ACC112 (cell line): ENCODE measurements at regions not wholly inside any gene's neighbourhood (a gene's known extent, or its start where the extent isn't known, plus 50 kb on each side); places are given as distances from the start of the nearest gene placed in this dataset.

Source experiments
- H2AFZ ChIP-seq: fragments of 200-600 bp; sonication (generic); one replicate; pipeline ENCODE4 v1.6.0; 2017; ENCODE audit warnings: antibody characterized with exemption, low read length; ENCODE audit not compliant: unreplicated experiment
- H3K27ac ChIP-seq: fragments of 200-600 bp; sonication (generic); 2 replicates; pipeline ENCODE4 v1.5.1; 2014; ENCODE audit warnings: low read depth, mild to moderate bottlenecking, antibody characterized with exemption, low read length, moderate library complexity
- H3K27me3 ChIP-seq: fragments of 200-600 bp; sonication (generic); 2 replicates; pipeline ENCODE4 v1.6.1; 2014; ENCODE audit warnings: mild to moderate bottlenecking, antibody characterized with exemption, low read length, moderate library complexity, mixed read lengths; ENCODE audit not compliant: insufficient read depth
- H3K36me3 ChIP-seq: fragments of 200-600 bp; sonication (generic); 2 replicates; pipeline ENCODE4 v1.6.1; 2016; ENCODE audit warnings: mild to moderate bottlenecking, antibody characterized with exemption, low read length, moderate library complexity, mixed read lengths; ENCODE audit not compliant: insufficient read depth
- H3K4me1 ChIP-seq: fragments of 200-600 bp; sonication (generic); one replicate; pipeline ENCODE4 v1.6.1; 2016; ENCODE audit warnings: low read length, mixed read lengths; ENCODE audit not compliant: insufficient read depth, unreplicated experiment, control insufficient read depth
- H3K4me3 ChIP-seq: fragments of 200-600 bp; sonication (generic); 2 replicates; pipeline ENCODE4 v1.5.1; 2014; ENCODE audit warnings: mild to moderate bottlenecking, low read depth, low read length
- H3K79me2 ChIP-seq: fragments of 200-600 bp; sonication (generic); one replicate; pipeline ENCODE4 v1.6.0; 2016; ENCODE audit warnings: low read length; ENCODE audit not compliant: control insufficient read depth, unreplicated experiment, insufficient read depth

DNA sequence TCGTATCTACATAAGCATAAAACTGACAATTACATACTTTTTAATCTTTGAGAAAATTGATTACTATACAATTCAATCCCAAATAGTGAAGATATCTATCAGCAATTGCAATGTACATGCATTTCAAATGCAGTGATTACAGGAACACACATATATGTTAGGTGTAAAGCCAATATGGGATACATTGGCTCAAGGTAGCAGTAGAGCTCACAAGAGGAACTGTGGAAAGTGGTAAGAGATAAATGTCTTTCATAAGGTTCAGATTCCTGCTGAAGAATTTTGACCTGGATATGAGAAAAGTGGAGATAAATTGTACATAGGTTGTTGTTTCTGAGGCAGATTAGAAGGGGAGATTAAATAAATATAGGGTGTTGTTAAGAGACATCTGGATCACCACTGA, 1280.5 kb downstream of the OTOL1 start:
- Histone ChIP-seq H3K27me3 (no peaks in the 10 kb centered on the region), H3K36me3 (no peaks in the 10 kb centered on the region), H3K79me2 (no peaks in the 10 kb centered on the region), H2AFZ (no peak overlapping the region), H3K4me1 (no peaks in the 10 kb centered on the region), H3K27ac (no peak overlapping the region), H3K4me3 (no peak overlapping the region)

DNA sequence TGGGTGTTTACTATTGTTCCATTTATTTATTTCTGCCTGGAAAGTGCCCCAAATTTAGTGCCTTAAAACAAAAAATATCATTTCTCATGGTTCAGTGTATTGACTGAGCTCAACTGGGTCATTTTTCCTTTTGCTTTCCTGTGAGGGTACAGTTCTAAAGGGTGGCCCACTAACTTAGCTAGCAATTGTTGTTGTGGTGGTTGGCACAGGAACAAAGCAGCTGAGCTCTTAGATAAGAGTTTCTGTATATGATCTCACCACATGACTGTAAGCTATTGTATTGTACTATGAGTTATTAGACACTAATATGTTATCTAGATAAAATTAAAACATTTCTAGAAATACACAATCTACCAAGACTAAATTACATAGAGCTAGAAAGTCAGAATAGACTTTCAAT, 1283.7 kb downstream of the OTOL1 start:
- Histone ChIP-seq H2AFZ (peak overlapping the region; percentile 12), H3K27me3 (no peaks in the 10 kb centered on the region), H3K4me3 (no peak overlapping the region), H3K79me2 (no peaks in the 10 kb centered on the region), H3K4me1 (no peaks in the 10 kb centered on the region), H3K27ac (no peak overlapping the region), H3K36me3 (no peaks in the 10 kb centered on the region)

DNA sequence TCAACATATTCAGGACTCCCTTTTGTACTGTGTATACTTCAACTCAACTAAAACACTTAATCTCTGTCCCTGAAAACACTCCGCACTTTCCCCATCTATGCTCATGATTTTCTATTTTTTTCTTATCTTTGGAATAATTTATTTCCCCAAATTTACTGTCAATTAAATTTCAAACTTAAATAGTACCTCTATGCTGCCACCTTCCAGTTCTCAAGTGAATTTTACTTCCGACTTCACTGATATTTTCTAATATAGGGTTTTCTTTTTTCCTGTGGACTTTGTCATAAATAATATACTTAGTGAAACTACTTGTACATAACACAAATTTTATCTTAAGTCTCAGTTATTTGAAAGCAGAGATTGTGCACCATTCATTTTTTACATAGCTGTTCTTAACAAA, 1303.3 kb downstream of the OTOL1 start:
- Histone ChIP-seq H3K36me3 (no peaks in the 10 kb centered on the region), H3K27ac (no peak overlapping the region), H2AFZ (no peak overlapping the region)

DNA sequence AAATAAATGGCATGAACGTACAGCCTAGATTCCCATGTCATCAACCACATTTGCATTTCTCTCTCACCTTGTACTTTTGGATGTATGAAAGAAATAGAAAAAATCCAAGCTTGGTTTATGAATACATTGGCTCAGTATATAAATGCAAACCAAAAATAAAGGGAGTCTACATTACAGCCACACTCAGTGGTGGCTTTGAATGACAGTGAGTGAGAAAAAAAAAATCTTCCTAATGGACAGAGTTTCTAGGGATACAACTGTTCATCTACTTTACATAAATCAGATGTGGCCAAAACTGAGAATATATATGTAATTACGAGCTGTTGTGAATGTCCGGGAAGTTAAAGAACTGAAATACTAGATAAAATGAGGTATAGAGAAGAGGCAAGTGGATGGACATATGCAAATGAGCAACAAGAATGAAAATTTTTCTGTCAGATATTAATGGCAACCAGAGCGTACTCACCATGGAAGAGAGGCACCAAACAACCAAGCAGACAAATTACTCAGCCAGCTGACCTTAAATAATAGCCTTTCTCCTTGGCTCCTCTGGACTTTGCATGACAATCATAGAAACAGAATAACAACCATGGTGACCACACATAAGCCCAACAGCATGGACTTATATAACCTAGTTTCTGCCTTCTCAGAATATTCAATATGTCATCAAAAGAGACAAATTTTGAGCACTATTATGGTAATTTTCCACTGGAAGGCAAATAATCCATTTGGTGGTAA, 1305.8 kb downstream of the OTOL1 start:
- Histone ChIP-seq H3K4me1 (no peaks in the 10 kb centered on the region), H3K27me3 (no peaks in the 10 kb centered on the region), H3K36me3 (no peaks in the 10 kb centered on the region), H3K4me3 (no peak overlapping the region), H3K79me2 (no peaks in the 10 kb centered on the region), H2AFZ (no peak overlapping the region), H3K27ac (no peak overlapping the region)

More for the DNA sequence above, 1303.3 kb downstream of the OTOL1 start:
- H3K79me2 ChIP-seq, result no peaks in the 10 kb centered on the region
- no peaks in the 10 kb centered on the region for H3K4me1 ChIP-seq
- H3K4me3 ChIP-seq, result no peak overlapping the region
- H3K27me3 ChIP-seq, result no peaks in the 10 kb centered on the region

DNA sequence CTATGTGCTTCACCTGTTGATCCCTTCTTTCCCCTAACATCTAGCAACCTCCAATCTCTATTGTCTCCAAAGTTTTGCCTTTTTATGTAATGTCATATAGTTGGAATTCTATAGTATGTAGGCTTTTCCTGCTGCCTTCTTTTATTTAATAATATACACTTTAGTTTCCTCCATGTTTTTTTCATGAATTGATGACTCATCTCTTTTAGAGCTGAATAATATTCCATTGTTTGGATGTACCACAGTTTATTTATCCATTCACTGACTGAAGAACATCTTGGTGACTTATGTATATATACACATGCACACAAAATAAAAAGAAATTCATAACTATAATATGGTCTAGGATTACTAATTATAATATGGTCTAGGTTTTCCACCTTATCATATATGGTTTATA, 1314.2 kb downstream of the OTOL1 start:
- H3K4me3 ChIP-seq, result no peak overlapping the region
- no peaks in the 10 kb centered on the region for H3K36me3 ChIP-seq
- no peaks in the 10 kb centered on the region for H3K27me3 ChIP-seq
- no peak overlapping the region for H2AFZ ChIP-seq
- no peaks in the 10 kb centered on the region for H3K79me2 ChIP-seq
- H3K27ac ChIP-seq, result no peak overlapping the region
- no peaks in the 10 kb centered on the region for H3K4me1 ChIP-seq

DNA sequence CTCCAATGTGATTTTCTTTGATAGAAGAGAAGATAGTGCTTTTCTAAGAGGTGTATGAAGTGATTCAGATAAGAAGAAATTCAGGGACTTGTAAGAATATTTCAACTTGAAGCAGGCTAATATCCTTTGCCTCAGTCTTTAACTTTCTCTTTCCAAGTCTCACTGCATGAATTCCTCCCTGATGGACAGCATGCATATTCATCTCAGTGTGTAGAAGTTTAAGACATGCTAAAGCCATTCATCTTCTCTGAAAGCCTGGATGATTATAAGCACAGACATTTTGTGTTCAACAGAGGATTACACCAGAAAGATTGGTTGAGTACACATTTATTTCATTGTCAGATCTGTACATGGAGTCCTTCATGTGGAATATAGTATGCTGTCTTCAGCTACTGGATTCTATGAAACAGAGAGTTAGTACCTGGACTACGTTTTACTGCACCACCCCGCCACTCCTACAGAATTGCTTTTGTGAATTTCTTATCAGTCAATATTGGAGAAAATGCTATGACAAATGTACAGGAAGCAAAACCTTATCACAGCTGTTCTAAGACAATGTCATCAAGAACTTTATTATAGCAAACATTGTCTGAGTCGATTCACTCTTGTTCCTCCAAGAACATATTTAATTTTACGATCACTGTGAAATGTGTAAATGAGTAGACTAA, 1346.1 kb downstream of the OTOL1 start:
- Histone ChIP-seq H3K79me2 (no peaks in the 10 kb centered on the region), H3K27me3 (no peaks in the 10 kb centered on the region), H2AFZ (no peak overlapping the region), H3K36me3 (no peaks in the 10 kb centered on the region), H3K27ac (no peak overlapping the region), H3K4me3 (no peak overlapping the region), H3K4me1 (no peaks in the 10 kb centered on the region)

DNA sequence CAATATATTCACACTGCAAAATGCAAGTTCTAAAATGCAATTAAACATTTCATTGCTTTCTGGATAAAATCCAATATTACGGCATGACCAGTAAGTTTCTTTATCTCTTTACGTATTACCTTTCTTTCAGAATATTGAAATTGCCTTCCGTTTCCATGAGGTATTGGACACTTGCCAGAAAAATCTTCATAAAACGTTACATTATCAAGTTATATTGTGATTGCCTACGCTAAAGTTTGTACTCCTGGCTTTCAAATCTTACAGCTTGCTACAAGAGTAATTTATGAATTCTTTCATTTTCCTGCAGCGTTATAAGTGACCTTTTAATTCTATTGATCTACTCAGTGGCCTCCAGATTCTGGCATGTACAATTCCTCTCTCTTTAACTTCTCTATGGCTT, 1349.3 kb downstream of the OTOL1 start:
- Histone ChIP-seq H3K27me3 (no peaks in the 10 kb centered on the region), H3K36me3 (no peaks in the 10 kb centered on the region), H2AFZ (no peak overlapping the region), H3K79me2 (no peaks in the 10 kb centered on the region), H3K27ac (no peak overlapping the region), H3K4me1 (no peaks in the 10 kb centered on the region), H3K4me3 (no peak overlapping the region)

DNA sequence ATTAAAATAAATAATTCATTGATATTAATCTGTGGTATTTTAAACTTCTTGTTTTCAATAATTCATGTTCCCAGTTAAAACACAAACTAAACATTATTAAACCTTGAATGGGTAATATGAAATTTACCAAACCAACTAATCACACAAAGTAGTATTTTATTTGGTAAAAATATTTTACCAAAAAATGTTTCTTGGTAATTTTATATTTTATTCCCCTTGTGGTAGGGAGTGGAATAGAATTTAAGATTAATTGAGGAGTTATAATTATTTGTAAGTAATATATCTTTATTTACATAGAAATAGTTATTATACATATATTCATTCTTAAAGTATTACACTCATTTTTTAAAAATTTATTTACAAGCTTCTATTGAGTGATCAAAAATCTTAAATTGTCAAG, 1350.9 kb downstream of the OTOL1 start:
- H3K4me3 ChIP-seq, result no peak overlapping the region
- H3K4me1 ChIP-seq, result no peaks in the 10 kb centered on the region
- H3K27ac ChIP-seq, result no peak overlapping the region
- H3K27me3 ChIP-seq, result no peaks in the 10 kb centered on the region
- H3K79me2 ChIP-seq, result no peaks in the 10 kb centered on the region
- no peaks in the 10 kb centered on the region for H3K36me3 ChIP-seq
- H2AFZ ChIP-seq, result no peak overlapping the region

DNA sequence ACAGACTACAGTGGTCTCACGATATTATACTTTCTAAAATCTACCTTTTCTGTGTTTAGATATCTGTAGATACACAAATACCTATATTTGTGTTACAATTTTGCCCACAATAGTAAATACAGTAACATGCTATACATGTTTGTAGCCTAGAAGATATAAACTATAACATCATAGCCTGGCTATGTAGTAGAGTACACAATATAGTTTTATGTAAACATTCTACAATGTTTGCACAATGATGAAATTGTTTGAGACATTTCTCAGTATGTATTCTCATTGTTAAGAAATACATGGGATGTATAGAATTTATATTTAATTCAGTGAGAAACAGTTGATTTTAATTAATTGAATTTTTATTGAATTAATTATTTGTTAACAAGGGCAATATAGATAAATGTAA, 1367.0 kb downstream of the OTOL1 start:
- Histone ChIP-seq H3K27ac (no peak overlapping the region), H3K4me1 (no peaks in the 10 kb centered on the region), H3K79me2 (no peaks in the 10 kb centered on the region), H3K4me3 (no peak overlapping the region), H2AFZ (no peak overlapping the region), H3K27me3 (no peaks in the 10 kb centered on the region), H3K36me3 (no peaks in the 10 kb centered on the region)

DNA sequence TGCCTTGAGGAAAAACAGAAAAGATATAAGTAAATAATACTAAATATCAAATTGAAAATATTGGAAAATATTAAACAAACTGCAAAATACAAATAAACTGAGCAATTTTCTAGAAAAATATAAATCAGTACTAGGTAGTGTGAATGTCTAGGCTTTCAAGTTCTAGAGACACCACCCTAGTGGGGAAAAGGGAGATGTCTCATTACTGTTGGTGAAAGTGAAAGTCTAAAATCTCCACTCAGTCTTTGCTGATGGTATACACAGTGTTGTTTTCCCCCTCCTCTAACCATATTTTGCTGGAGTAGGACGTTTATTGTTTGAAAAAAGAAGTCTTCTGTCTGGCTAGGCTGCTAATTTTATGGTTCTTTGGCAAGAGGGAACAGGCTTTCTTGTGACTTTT, 1368.9 kb downstream of the OTOL1 start:
- Histone ChIP-seq H3K79me2 (no peaks in the 10 kb centered on the region), H3K27ac (no peak overlapping the region), H2AFZ (peak overlapping the region; percentile 38), H3K27me3 (no peaks in the 10 kb centered on the region), H3K36me3 (no peaks in the 10 kb centered on the region), H3K4me1 (no peaks in the 10 kb centered on the region), H3K4me3 (peak overlapping the region; percentile 45)

DNA sequence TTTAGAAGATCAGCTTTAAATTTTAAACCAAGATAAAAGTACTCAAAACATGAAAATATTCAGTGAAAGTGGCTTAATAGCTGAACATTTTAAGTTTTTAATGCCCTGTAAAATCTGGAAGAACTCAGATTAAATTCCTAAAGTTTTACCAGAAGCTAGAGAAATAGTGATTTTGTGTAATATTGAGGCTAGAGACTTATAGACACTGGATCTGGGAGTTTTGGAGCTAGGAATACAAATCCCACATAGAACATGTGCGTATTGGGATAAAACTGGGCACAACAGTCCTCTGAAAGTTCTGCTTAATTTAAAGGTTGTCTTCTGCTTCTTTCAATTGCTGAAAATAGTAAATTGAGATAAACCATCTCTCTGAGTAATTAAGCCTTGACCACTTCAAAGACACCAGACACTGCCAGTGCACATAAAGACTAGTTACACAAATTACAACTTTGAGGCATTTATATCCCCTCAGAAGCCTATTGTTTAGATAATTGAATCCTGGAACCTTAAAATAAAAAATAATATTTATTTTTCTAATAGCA, 1382.5 kb downstream of the OTOL1 start:
- H3K36me3 ChIP-seq, result no peaks in the 10 kb centered on the region
- H3K4me3 ChIP-seq, result no peak overlapping the region
- H2AFZ ChIP-seq, result no peak overlapping the region
- no peaks in the 10 kb centered on the region for H3K27me3 ChIP-seq
- H3K79me2 ChIP-seq, result no peaks in the 10 kb centered on the region
- H3K27ac ChIP-seq, result no peak overlapping the region
- no peaks in the 10 kb centered on the region for H3K4me1 ChIP-seq
